GM12878 (cell line): ENCODE measurements at regions not wholly inside any gene's neighbourhood (a gene's known extent, or its start where the extent isn't known, plus 50 kb on each side); places are given as distances from the start of the nearest gene placed in this dataset.

Experiments
- ATAC-seq: fragments of 200-7000 bp; cut with Tn5 transposase; 3 replicates; pipeline ENCODE4 v1.9.1; 2020; ENCODE audit warnings: mild to moderate bottlenecking, moderate library complexity
- BruUV-seq: library from RNA; stranded (reverse); fragments of 400-500 nt; replicated peaks from 2 replicates; lab custom pipeline; 2021; lab: Mats Ljungman, UMichigan
- CTCF ChIA-PET: fragments of 300-600 bp; sonication (Branson Sonifier 250); formaldehyde crosslinking; extraction: SDS; loops from one replicate; lab custom pipeline; 2021; ENCODE audit warnings: inconsistent platforms; lab: Yijun Ruan, JAX
- POLR2A ChIA-PET: fragments of 350-600 bp; formaldehyde crosslinking; extraction: SDS; loops from one replicate; lab custom pipeline; 2021; ENCODE audit warnings: inconsistent platforms; lab: Charles Lee
- RAD21 ChIA-PET: fragments of 300-600 bp; sonication (Branson Sonifier 250); formaldehyde crosslinking; loops from one replicate; lab custom pipeline; 2023; ENCODE audit warnings: antibody characterized with exemption; ENCODE audit not compliant: unreplicated experiment; lab: Charles Lee
- SMC1A ChIA-PET: fragments of 300-600 bp; sonication (Branson Sonifier 250); formaldehyde crosslinking; loops from one replicate; lab custom pipeline; 2023; ENCODE audit not compliant: unreplicated experiment, uncharacterized antibody; lab: Charles Lee
- DNase-seq: peaks from one replicate; pipeline ENCODE4 v3.0.0-alpha.2; 2011; ENCODE audit warnings: low read depth, low spot score
- FAIRE-seq: peaks from 3 replicates; lab custom pipeline; 2011; peaks lifted over from hg19 to GRCh38; lab: Jason Lieb, UNC
- H2AFZ ChIP-seq: 2 replicates; pipeline ENCODE4 v1.6.0; 2011; ENCODE audit warnings: low read depth, low read length, control low read depth; ENCODE audit not compliant: control insufficient read depth
- H3K27ac ChIP-seq: 2 replicates; pipeline ENCODE4 v1.5.1; 2011; ENCODE audit warnings: control low read depth; ENCODE audit not compliant: control insufficient read depth, insufficient read depth
- H3K27me3 ChIP-seq, 2 experiments: replicated peaks in 1 of 2; 2 replicates each; pipeline versions ENCODE4 v1.6.0 to v1.6.1; 2011; ENCODE audit warnings: low read length in 1 of 2; ENCODE audit not compliant: control insufficient read depth in 2 of 2, insufficient read depth in 2 of 2
- H3K36me3 ChIP-seq, 2 experiments: 2 replicates each; pipeline ENCODE4 v1.5.1; 2011; ENCODE audit warnings: low read length in 1 of 2; ENCODE audit not compliant: control insufficient read depth in 2 of 2, insufficient read depth in 2 of 2
- H3K4me1 ChIP-seq: 2 replicates; pipeline ENCODE4 v1.6.1; 2011; ENCODE audit warnings: mild to moderate bottlenecking, low read length, moderate library complexity, mixed read lengths; ENCODE audit not compliant: control insufficient read depth, insufficient read depth
- H3K4me2 ChIP-seq: 2 replicates; pipeline ENCODE4 v1.6.0; 2011; ENCODE audit warnings: control low read depth; ENCODE audit not compliant: control insufficient read depth, insufficient read depth
- H3K4me3 ChIP-seq: fragments of 200-600 bp; sonication (generic); 2 replicates; pipeline ENCODE4 v1.5.1; 2016
- H3K79me2 ChIP-seq: 2 replicates; pipeline ENCODE4 v1.6.0; 2011; ENCODE audit warnings: low read length; ENCODE audit not compliant: control insufficient read depth, insufficient read depth
- H3K9ac ChIP-seq: 2 replicates; pipeline ENCODE4 v1.8.0; 2011; ENCODE audit warnings: low read length, control low read depth, mixed read lengths; ENCODE audit not compliant: control insufficient read depth, insufficient read depth
- H3K9me3 ChIP-seq: replicated peaks from 3 replicates; pipeline ENCODE4 v1.5.1; 2011; ENCODE audit warnings: mild to moderate bottlenecking, low read length; ENCODE audit not compliant: control insufficient read depth, insufficient read depth
- H4K20me1 ChIP-seq: 2 replicates; pipeline ENCODE4 v1.6.0; 2011; ENCODE audit not compliant: control insufficient read depth, insufficient read depth
- BCL3 ChIP-seq: IDR thresholded peaks from 2 replicates; pipeline ENCODE4 v1.6.1; 2011; ENCODE audit warnings: borderline replicate concordance, low read depth, mild to moderate bottlenecking, moderate library complexity, low read length; ENCODE audit not compliant: insufficient read depth, poor library complexity, severe bottlenecking
- CREM ChIP-seq: IDR thresholded peaks from 2 replicates; pipeline ENCODE4 v1.6.1; 2014; ENCODE audit warnings: antibody characterized with exemption, low read depth
- IRF4 ChIP-seq: IDR thresholded peaks from 2 replicates; pipeline ENCODE4 v1.6.1; 2011; ENCODE audit warnings: low read depth, low read length
- MYC ChIP-seq: IDR thresholded peaks from 2 replicates; pipeline ENCODE4 v1.6.1; 2011; ENCODE audit warnings: mild to moderate bottlenecking, low read length, moderate library complexity, inconsistent platforms; ENCODE audit not compliant: insufficient read depth, insufficient replicate concordance, insufficient read length, severe bottlenecking
- NR2C1 ChIP-seq: fragments of 450-650 bp; IDR thresholded peaks from 2 replicates; pipeline ENCODE4 v1.6.1; 2017; ENCODE audit warnings: antibody characterized with exemption, mild to moderate bottlenecking, moderate library complexity
- PAX8 ChIP-seq: fragments of 450-650 bp; IDR thresholded peaks from 2 replicates; pipeline ENCODE4 v1.6.1; 2017; ENCODE audit warnings: mild to moderate bottlenecking, moderate library complexity
- RAD21 ChIP-seq: IDR thresholded peaks from 2 replicates; pipeline ENCODE4 v1.6.1; 2011; ENCODE audit warnings: mild to moderate bottlenecking, low read depth, low read length, moderate library complexity; ENCODE audit not compliant: insufficient read depth
- RBBP5 ChIP-seq: fragments of 200-600 bp; sonication (generic); conservative IDR thresholded peaks from 2 replicates; pipeline ENCODE4 v1.6.1; 2016
- SIN3A ChIP-seq: IDR thresholded peaks from 2 replicates; pipeline ENCODE4 v1.6.1; 2012; ENCODE audit warnings: low read depth, low read length, improper control_type of control experiment
- SMC3 ChIP-seq: IDR thresholded peaks from 2 replicates; pipeline ENCODE4 v1.6.1; 2011; ENCODE audit warnings: low read length, improper control_type of control experiment, borderline replicate concordance
- STAT3 ChIP-seq: IDR thresholded peaks from 2 replicates; pipeline ENCODE4 v1.6.1; 2011; ENCODE audit warnings: low read depth, low read length, improper control_type of control experiment
- SUPT20H ChIP-seq: IDR thresholded peaks from 2 replicates; pipeline ENCODE4 v1.6.1; 2011; ENCODE audit warnings: low read depth, mild to moderate bottlenecking, low read length, moderate library complexity, borderline replicate concordance; ENCODE audit not compliant: control insufficient read depth
- USF1 ChIP-seq: IDR thresholded peaks from 2 replicates; pipeline ENCODE4 v1.6.1; 2011; ENCODE audit warnings: borderline replicate concordance, low read depth, mild to moderate bottlenecking, moderate library complexity, mixed read lengths, low read length; ENCODE audit not compliant: insufficient read depth; ENCODE audit errors: extremely low read length
- YY1 ChIP-seq: IDR thresholded peaks from 2 replicates; pipeline ENCODE4 v1.6.1; 2011; ENCODE audit warnings: low read depth, mild to moderate bottlenecking, low read length
- WGBS: methylation state at CpG from one replicate; pipeline ENCODE4 v1.1.6; 2016; ENCODE audit warnings: low lambda C conversion rate; ENCODE audit not compliant: insufficient replicate concordance, insufficient coverage; ENCODE audit errors: missing lambda C conversion rate; 5-methylcytosine and 5-hydroxymethylcytosine counted together
- in situ Hi-C: fragments of 300-500 bp; cut with MboI; formaldehyde crosslinking; loops from 9 replicates; pipeline ENCODE4 v1.14.3; 2018; ENCODE audit warnings: mixed read lengths
- intact Hi-C: fragments of 100-400 bp; cut with micrococcal nuclease; formaldehyde crosslinking; loops from one replicate; pipeline ENCODE4 v1.14.2; 2022; ENCODE audit not compliant: unreplicated experiment
- TF ChIP-seq, protein P1 (sequence below): IDR thresholded peaks from 2 replicates; pipeline ENCODE4 v1.6.1; 2011; ENCODE audit warnings: mild to moderate bottlenecking, low read depth, low read length, moderate library complexity; ENCODE audit not compliant: insufficient replicate concordance

GRCh38 chr12:19857204-19857603 lies 417.9 kb downstream of the AEBP2 start:
- TF ChIP-seq SIN3A (no peak), PAX8 (no peak), NR2C1 (no peak), RBBP5 (no peak)
- Histone ChIP-seq H3K9ac (no peak overlapping the region), H4K20me1 (no peaks in the 10 kb centered on the region), H3K27ac (no peak overlapping the region), H3K4me1 (no peaks in the 10 kb centered on the region), H3K9me3 (no peaks in the 10 kb centered on the region; the same call in 2 of the 3 replicates), H3K27me3 (no peaks in the 10 kb centered on the region), H3K4me2 (no peak overlapping the region), H3K4me3 (no peak overlapping the region), H2AFZ (no peak overlapping the region), H3K79me2 (no peaks in the 10 kb centered on the region), H3K36me3 (no peaks in the 10 kb centered on the region)
- SMC1A ChIA-PET, result interaction anchor here (0.7 to 1.3 kb wide), 2 partner anchors 10 to 53 kb away, joined by 3 to 6 read pairs; no protein-coding TSS in a partner anchor
- FAIRE-seq (no peak), ATAC-seq (no peak), DNase-seq (no peak)
- RAD21 ChIA-PET, result no interaction called here
- in situ Hi-C loops (no loop called here), intact Hi-C loops (no loop called here)
- BruUV-seq, result no TSS peak
- POLR2A ChIA-PET, result no interaction called here
- 36% methylated on average over 5 of the region's 5 CpGs for WGBS
- CTCF ChIA-PET, result interaction anchor here (1.6 kb wide), 1 partner anchor 13 kb away, joined by 3 read pairs; no protein-coding TSS in a partner anchor

- TF ChIP-seq MYC, result no peak
- no peak for TF ChIP-seq PAX8
- TF ChIP-seq RAD21, result no peak
- no peak for TF ChIP-seq CREM
- no peak for TF ChIP-seq SUPT20H
- TF ChIP-seq, protein P1, sequence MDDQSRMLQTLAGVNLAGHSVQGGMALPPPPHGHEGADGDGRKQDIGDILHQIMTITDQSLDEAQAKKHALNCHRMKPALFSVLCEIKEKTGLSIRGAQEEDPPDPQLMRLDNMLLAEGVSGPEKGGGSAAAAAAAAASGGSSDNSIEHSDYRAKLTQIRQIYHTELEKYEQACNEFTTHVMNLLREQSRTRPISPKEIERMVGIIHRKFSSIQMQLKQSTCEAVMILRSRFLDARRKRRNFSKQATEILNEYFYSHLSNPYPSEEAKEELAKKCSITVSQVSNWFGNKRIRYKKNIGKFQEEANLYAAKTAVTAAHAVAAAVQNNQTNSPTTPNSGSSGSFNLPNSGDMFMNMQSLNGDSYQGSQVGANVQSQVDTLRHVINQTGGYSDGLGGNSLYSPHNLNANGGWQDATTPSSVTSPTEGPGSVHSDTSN, result no peak
- TF ChIP-seq IRF4, result no peak
- TF ChIP-seq STAT3, result no peak
- TF ChIP-seq SMC3, result no peak
- no peak for TF ChIP-seq USF1
- TF ChIP-seq YY1, result no peak
- TF ChIP-seq BCL3, result no peak
- in situ Hi-C loops, result no loop called here
- H4K20me1 ChIP-seq, result no peaks in the 10 kb centered on the region
- no peak overlapping the region for H3K27ac ChIP-seq
- ChIA-PET RAD21 (interaction anchor here (1.0 kb wide), 1 partner anchor 20 kb away, joined by 3 read pairs; no protein-coding TSS in a partner anchor), POLR2A (no interaction called here), CTCF (no interaction called here), SMC1A (interaction anchor here (1.5 to 1.8 kb wide), 5 partner anchors 11 to 128 kb away, joined by 3 to 8 read pairs (median 4); no protein-coding TSS in a partner anchor)
- FAIRE-seq (no peak), DNase-seq (no peak), ATAC-seq (no peak)
- H3K4me1 ChIP-seq, result no peaks in the 10 kb centered on the region
- no TSS peak for BruUV-seq
- H3K79me2 ChIP-seq, result no peaks in the 10 kb centered on the region
- no peaks in the 10 kb centered on the region for H3K36me3 ChIP-seq
- no peak overlapping the region for H3K9ac ChIP-seq
- H3K27me3 ChIP-seq, result no peaks in the 10 kb centered on the region
- no peak overlapping the region for H3K4me3 ChIP-seq
- no peak overlapping the region for H3K4me2 ChIP-seq
- 0% methylated on average over 1 of the region's 1 CpG for WGBS
- H3K9me3 ChIP-seq, result no peaks in the 10 kb centered on the region
- no peak overlapping the region for H2AFZ ChIP-seq
- intact Hi-C loops, result no loop called here
Observed at GRCh38 chr12:19867151-19867550, 427.9 kb downstream of the AEBP2 start.
